ENCODE measurements at regions not wholly inside any gene's neighbourhood (a gene's known extent, or its start where the extent isn't known, plus 50 kb on each side); places are given as distances from the start of the nearest gene placed in this dataset.

DNA sequence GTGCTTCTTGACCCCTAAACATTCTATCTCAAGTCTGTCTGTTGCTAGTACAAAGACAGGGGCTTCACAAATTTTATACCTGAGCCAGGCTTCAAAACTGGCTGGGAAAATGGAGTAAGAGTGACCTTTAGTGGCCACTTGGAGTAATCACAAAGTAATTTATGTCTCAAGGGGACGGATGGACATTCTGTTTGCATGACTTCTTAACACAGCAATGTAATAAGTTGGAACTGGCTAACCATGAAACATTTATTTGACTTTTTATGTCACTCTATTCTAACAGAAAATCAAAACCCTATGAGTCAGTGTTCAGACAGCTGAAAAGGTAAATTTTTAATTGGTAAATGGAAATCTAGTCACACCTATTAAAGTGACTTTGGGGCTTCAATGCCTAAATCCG is 600.6 kb downstream of the ANKRD50 start:
- TF ChIP-seq, protein P1, sequence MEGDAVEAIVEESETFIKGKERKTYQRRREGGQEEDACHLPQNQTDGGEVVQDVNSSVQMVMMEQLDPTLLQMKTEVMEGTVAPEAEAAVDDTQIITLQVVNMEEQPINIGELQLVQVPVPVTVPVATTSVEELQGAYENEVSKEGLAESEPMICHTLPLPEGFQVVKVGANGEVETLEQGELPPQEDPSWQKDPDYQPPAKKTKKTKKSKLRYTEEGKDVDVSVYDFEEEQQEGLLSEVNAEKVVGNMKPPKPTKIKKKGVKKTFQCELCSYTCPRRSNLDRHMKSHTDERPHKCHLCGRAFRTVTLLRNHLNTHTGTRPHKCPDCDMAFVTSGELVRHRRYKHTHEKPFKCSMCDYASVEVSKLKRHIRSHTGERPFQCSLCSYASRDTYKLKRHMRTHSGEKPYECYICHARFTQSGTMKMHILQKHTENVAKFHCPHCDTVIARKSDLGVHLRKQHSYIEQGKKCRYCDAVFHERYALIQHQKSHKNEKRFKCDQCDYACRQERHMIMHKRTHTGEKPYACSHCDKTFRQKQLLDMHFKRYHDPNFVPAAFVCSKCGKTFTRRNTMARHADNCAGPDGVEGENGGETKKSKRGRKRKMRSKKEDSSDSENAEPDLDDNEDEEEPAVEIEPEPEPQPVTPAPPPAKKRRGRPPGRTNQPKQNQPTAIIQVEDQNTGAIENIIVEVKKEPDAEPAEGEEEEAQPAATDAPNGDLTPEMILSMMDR (IDR thresholded peaks at IDR 0.05): peak; percentile 47 to 74 (median 66)
- TF ChIP-seq EP300 (IDR thresholded peaks at IDR 0.05) (no peak), POLR2A (IDR thresholded peaks at IDR 0.05) (no peak)

All from upper lobe of left lung (tissue), 4 donors.